ENCODE measurements at regions not wholly inside any gene's neighbourhood (a gene's known extent, or its start where the extent isn't known, plus 50 kb on each side); places are given as distances from the start of the nearest gene placed in this dataset.

GRCh38 chr5:174636094-174636493 is 88.3 kb upstream of the MSX2 start:
- ChIA-PET RAD21 (ENCODE audit: low non-redundant PET in 1 of 2, low total read pairs in 2 of 2, uncharacterized antibody in 2 of 2, unreplicated experiment in 2 of 2) (no interaction called here), POLR2A (no interaction called here), CTCF (no interaction called here)
- Histone ChIP-seq H3K9ac (ENCODE audit: low read length) (no peak overlapping the region), H3K36me3 (ENCODE audit: control insufficient read depth in 1 of 2, insufficient read depth in 2 of 2, low read length in 2 of 2) (no peaks in the 10 kb centered on the region), H3K4me1 (ENCODE audit: control insufficient read depth in 1 of 2, insufficient read depth in 2 of 2, low read length in 2 of 2) (no peaks in the 10 kb centered on the region), H3K9me3 (ENCODE audit: control insufficient read depth in 1 of 2, insufficient read depth in 1 of 2, low read depth in 1 of 2, low read length in 2 of 2) (no peaks in the 10 kb centered on the region), H3K79me2 (ENCODE audit: insufficient read depth, low read length) (no peaks in the 10 kb centered on the region), H3K27ac (ENCODE audit: low read depth, low read length) (no peak overlapping the region), H3K4me2 (ENCODE audit: low read length) (no peak overlapping the region), H4K20me1 (ENCODE audit: insufficient read depth) (no peaks in the 10 kb centered on the region), H3K4me3 (replicated peaks in 1 of 2; ENCODE audit: low read depth in 1 of 2, low read length in 2 of 2) (no peak overlapping the region), H3K9me2 (ENCODE audit: insufficient read depth) (no peaks in the 10 kb centered on the region), H2AFZ (ENCODE audit: low read depth, low read length, poor library complexity, severe bottlenecking) (no peak overlapping the region), H3K27me3 (ENCODE audit: insufficient read depth, low read length) (no peaks in the 10 kb centered on the region)
- ATAC-seq (no peak), DNase-seq (ENCODE audit: low read depth, low spot score) (no peak)
- intact Hi-C loops (cut with micrococcal nuclease) = no loop called here
- TF ChIP-seq REST (IDR thresholded peaks at IDR 0.05; ENCODE audit: low read depth) (no peak), TCF7L2 (IDR thresholded peaks at IDR 0.05; ENCODE audit: borderline replicate concordance, extremely low read depth, insufficient read depth, insufficient read length) (no peak), ZBTB33 (IDR thresholded peaks at IDR 0.05; ENCODE audit: extremely low read depth, insufficient replicate concordance, low read length) (no peak), MAX (IDR thresholded peaks at IDR 0.05) (no peak), ZNF274 (IDR thresholded peaks at IDR 0.05; ENCODE audit: low read depth, low read length) (no peak), EZH2phosphoT487 (IDR thresholded peaks at IDR 0.05; ENCODE audit: borderline replicate concordance) (no peak), SP1 (IDR thresholded peaks at IDR 0.05; ENCODE audit: low read depth) (no peak)
- no TSS peak for BruUV-seq (replicated peaks)

All from HCT116 (cell line).